GM12864 (cell line): ENCODE measurements at regions not wholly inside any gene's neighbourhood (a gene's known extent, or its start where the extent isn't known, plus 50 kb on each side); places are given as distances from the start of the nearest gene placed in this dataset.

Experiments
- DNase-seq: peaks from one replicate; pipeline ENCODE4 v3.0.0-alpha.2; 2011; ENCODE audit warnings: low read depth
- H3K4me3 ChIP-seq: 2 replicates; pipeline ENCODE4 v1.5.1; 2011; ENCODE audit warnings: mild to moderate bottlenecking, low read depth, low read length, control low read depth
- CTCF ChIP-seq: IDR thresholded peaks from 2 replicates; pipeline ENCODE4 v1.5.1; 2011; ENCODE audit warnings: low read depth, mild to moderate bottlenecking, moderate library complexity, low read length, control low read depth, inconsistent platforms; ENCODE audit errors: missing control alignments

GRCh38 chr11:82092904-82093303 lies 640.8 kb downstream of the FAM181B start:
- no peak for TF ChIP-seq CTCF
- DNase-seq, result no peak
- no peak overlapping the region for H3K4me3 ChIP-seq

GRCh38 chr11:82089426-82089825 lies 644.2 kb downstream of the FAM181B start:
- no peak for DNase-seq
- no peak overlapping the region for H3K4me3 ChIP-seq
- TF ChIP-seq CTCF, result no peak

DNA sequence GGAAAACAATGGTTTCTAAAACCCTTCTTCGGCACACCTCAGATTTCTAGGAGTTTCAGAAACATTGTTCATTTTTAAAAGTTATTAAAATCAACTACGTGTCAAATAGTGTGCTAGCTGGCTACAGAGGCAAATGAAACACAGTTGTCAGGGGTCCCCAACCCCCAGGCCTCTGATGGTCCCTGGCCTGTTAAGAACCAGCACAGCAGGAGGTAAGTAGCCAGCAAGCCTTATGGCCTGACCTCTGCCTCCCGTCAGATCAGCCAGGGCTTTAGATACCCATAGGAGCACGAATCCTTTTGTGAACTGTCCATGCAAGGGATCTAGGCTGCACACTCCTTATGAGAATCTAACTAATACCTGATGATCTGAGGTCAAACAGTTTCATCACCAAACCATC lies 648.2 kb downstream of the FAM181B start:
- TF ChIP-seq CTCF, result no peak
- DNase-seq, result no peak
- no peak overlapping the region for H3K4me3 ChIP-seq

DNA sequence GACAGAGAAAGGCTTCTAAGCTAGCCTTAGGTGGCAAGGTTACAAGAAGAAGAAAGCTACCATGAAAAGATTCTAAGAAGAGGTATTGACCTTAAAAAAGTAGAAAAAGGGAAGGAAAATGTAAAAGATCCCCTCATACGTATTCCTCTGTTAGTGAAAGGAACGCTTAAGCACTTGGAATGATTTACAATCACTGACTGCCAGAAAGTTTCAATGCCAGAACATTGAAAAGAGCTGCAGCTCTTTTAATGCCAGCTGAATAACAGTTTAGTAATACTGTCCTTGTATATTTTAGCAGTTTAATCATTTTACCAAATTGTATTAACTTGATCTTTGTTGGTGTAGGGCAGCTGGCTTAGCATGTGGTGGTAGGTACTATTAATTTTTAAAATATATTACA lies 650.7 kb downstream of the FAM181B start:
- no peak for TF ChIP-seq CTCF
- no peak overlapping the region for H3K4me3 ChIP-seq
- DNase-seq, result no peak

DNA sequence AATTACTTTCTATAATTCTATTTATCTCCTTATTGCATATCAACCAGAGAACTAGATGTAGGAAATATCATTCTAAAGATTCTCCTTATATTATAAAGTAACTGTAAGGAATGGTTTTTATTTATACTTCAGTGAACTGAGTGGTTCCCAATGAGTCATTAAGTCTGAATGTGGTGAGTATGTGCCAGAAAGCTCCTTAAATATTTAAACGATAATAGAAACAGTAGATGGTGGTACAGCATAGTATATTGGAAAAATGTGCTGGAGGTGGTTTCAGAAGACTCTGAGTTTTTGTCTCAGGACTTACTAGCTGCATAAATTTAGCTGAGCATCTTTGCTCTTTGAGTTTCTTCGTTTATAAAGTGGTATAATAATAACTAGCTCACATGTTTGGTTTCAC lies 653.5 kb downstream of the FAM181B start:
- no peak for TF ChIP-seq CTCF
- no peak overlapping the region for H3K4me3 ChIP-seq
- no peak for DNase-seq

GRCh38 chr11:82076126-82076525 lies 657.5 kb downstream of the FAM181B start:
- no peak for TF ChIP-seq CTCF
- H3K4me3 ChIP-seq, result no peak overlapping the region
- no peak for DNase-seq

DNA sequence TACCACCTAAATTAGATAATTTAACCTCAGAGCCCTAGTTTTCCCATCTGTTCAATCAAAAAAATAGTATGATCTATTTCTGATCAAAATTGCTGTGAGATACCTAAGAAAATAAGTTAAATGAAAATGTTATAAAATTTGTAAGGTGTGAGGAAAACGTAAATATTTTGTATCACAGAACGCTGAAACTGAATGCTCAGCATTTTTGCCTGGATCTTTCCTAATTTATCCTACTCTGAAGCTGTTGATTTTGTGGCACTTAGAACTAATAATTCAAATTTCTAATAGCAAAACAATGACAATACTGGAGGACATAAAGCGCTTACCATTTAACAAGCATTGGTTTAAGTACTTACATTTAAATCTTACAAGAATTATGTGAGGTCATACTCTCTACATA lies 674.2 kb downstream of the FAM181B start:
- no peak for DNase-seq
- H3K4me3 ChIP-seq, result no peak overlapping the region
- TF ChIP-seq CTCF, result no peak
